ENCODE measurements at regions not wholly inside any gene's neighbourhood (a gene's known extent, or its start where the extent isn't known, plus 50 kb on each side); places are given as distances from the start of the nearest gene placed in this dataset.
"Not testable (repeated sequence)": the region's sequence is repeated elsewhere in the genome, so short reads cannot be mapped to it uniquely, and the experiment has no call there.

- no peak for DNase-seq
Measured at GRCh38 chr6:112401083-112401482, 54.0 kb downstream of the RFPL4B start.

DNA sequence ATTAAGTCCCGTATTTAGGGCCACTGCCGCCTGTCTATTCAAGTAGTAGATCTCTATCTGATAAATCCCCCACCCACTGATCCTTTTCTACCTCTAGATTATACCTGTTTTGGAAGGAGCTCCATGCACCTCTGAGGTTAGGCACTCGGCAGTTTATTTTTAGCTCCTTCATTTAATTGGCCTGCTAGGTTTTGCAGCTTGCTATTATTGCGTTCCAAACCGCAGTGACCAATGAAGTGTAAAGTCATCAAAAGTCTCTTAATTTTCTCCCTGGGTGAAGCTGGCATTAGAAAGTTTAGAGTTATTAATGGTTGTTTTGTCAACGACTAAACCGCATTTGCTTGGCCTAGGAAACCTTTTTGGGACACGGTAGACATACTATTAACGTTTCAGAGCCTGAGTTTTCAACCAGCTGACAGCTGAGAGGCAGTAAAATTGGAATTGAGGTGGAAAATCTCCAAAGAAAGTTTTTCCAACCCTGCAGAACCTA is 60.0 kb downstream of the RFPL4B start:
- no peak for DNase-seq

- DNase-seq, result no peak
Measured at GRCh38 chr6:112408522-112408921, 61.4 kb downstream of the RFPL4B start.

GRCh38 chr6:112409311-112409710 is 62.2 kb downstream of the RFPL4B start:
- DNase-seq, result no peak

- no peak for DNase-seq
Measured at GRCh38 chr6:112413780-112414179, 66.7 kb downstream of the RFPL4B start.

GRCh38 chr6:112415366-112415765 is 68.2 kb downstream of the RFPL4B start:
- DNase-seq, result no peak

DNA sequence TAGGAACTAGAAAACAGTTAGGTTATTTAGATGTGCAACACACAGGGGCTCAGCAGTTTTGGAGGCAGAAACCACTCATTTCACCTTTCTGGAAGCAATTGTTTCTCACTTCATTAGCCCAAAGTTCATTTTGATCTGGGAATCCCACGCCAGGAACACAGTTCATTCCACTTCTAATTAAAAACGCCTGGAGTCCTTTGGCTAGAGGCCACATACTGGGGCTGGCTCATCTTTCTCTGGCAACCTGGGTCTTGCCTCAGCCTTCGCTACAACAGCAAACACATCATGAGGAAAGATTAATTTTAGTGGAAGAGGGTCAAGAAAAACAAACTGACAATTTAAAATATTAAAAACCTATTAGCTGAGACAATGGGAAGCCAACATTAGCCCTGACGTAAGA is 69.7 kb downstream of the RFPL4B start:
- no peak for DNase-seq

DNA sequence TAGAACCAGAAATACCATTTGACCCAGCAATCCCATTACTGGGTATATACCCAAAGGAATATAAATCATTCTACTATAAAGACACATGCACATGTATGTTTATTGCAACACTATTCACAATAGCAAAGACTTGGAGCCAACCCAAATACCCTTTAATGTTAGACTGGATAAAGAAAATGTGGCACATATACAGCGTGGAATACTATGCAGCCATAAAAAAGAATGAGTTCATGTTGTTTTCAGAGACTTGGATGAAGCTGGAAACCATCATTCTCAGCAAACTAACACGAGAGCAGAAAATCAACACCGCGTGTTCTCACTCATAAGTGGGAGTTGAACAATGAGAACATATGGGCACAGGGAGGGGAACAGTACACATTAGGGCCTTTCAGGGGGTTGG is 79.9 kb downstream of the RFPL4B start:
- not testable (repeated sequence) for DNase-seq

GRCh38 chr6:112427499-112427898 is 80.4 kb downstream of the RFPL4B start:
- no peak for DNase-seq

- DNase-seq, result no peak
Measured at GRCh38 chr6:112428477-112428876, 81.3 kb downstream of the RFPL4B start.

DNA sequence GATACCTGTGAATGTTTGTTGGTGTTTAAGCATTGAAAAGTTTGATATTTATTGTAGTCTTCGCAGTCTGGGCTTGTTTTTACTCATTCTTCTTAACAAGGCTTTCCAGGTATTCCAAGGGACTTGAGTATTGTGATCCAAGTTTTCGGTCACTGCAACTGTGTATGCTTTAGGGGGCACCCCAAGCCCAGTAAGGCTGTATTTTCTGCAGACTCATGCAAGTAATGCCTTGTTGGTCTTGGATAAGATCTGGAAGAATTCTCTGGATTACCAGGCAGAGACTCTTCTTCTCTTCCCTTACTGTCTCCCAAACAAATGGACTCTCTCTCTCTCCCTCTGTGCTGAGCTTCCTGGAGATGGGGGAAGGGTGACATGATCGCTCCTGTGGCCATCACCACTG is 82.1 kb downstream of the RFPL4B start:
- DNase-seq, result no peak

GRCh38 chr6:112431803-112432202 is 84.7 kb downstream of the RFPL4B start:
- no peak for DNase-seq

DNA sequence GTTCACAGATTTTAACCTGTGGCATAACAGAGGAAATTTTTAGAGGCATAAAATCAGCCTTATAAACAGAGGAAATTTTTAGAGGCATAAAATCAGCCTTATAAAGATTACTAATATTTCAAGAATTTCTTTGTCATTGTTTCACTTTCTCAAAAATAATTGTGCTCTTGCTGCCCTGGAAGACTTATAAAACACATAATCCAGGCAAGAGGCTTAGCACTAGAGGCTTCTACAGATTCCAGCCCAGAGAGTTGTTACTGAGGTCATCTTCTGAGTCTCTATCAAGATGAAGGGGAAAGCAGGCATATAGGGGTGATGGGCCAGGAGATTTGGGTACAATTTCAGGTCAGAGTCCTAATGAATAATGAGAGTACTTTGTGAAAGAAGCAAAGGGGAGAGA is 85.7 kb downstream of the RFPL4B start:
- no peak for DNase-seq

DNA sequence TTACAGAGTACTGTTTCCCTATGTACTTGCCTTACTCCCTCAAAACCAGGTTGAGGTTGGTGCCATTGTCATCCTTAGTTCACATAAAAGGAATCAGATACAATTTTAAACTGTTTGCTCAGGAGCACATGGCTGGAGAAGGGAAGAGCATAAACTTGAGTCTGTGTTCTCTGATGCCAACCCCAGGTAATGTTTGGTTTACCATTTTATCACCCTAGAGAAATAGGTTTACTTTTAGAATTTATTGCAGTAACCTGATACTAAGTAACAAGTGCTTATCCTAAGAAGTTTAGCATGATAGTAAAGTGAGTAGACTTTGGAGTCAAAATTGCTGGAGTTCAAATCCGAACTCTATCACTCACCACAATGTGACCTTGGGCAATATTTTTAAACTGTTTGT is 86.3 kb downstream of the RFPL4B start:
- DNase-seq, result no peak

- no peak for DNase-seq
Measured at GRCh38 chr6:112434896-112435435, 87.8 kb downstream of the RFPL4B start.

- no peak for DNase-seq
Measured at GRCh38 chr6:112437058-112437457, 89.9 kb downstream of the RFPL4B start.

GRCh38 chr6:112439010-112439409 is 91.9 kb downstream of the RFPL4B start:
- DNase-seq, result no peak

DNA sequence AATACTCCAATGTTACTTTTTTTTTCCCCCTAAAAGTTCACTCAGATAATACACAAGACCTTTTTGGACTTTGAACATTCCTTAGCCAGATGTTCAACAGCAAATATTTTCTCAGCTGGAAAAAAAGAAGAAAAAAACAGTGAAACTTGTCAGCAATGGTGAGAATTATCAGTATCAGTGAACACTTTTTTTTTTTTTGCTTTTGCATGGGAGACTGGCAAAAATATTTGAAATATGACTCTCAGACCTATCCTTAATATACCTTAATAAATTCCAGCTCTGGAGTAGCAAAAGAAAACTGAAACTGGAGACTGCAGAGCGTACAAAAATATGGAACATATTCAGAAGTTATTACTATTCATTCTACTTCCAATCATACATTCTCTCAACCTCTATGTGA is 92.3 kb downstream of the RFPL4B start:
- DNase-seq, result no peak

DNA sequence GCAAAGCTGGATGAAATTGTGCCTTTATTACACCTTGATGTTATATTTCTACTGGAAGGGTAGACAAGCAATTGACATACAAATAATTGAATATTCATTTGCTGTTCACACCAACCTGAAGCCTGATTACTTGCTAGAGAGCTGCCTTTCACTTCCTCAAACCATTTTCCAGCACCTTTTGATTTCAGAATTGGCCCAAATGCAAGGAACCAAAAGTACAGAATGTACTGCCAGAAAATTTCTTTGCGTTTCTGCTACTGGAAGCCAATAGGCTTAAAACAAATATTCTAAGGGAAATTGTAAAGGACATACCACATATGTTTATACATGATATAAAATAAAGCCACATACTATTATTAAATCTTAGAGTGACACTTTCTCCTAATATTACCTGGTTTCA is 94.5 kb downstream of the RFPL4B start:
- no peak for DNase-seq

DNA sequence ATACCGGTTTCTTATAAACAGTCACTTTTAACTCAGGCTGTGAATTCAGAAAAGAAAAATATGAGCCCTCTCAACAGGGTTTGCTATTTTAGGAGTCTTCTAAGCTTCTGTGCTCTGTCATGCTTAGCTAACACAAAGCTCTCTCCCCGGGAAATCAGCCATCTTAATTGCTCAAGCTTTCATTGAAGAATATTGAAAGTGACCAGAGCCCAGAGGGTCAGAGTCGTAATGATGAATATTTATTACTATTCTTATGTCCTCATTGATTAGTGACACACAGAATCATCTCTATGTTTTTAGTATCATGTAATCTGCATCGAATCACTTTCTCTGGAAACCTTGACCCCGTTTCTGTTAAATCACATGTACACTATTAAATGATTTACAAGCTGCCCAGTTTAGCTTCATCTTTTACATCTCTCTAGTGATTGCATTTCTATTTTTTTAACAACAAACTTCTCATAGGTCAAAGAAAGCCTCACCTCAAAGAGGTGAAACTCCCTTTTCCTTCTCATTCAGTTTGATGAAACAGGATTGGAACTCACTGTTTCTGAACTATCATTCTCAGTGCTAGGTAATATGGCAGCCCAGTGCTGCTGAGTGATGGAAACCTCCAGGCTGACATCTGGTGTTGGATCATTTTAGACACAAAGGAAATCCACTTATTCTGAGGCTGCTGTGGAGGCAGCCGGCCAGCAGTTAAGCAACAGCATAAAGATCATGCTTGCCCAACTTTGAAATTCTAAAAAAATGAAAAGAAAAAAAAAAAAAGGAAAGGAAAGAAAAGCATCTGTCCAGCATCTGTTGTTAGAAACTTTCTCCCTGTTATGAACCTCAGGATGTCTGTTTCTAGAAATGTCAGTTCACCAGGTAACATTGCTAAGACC is 96.3 kb downstream of the RFPL4B start:
- no peak for DNase-seq

GRCh38 chr6:112448786-112449185 is 101.7 kb downstream of the RFPL4B start:
- not testable (repeated sequence) for DNase-seq

DNA sequence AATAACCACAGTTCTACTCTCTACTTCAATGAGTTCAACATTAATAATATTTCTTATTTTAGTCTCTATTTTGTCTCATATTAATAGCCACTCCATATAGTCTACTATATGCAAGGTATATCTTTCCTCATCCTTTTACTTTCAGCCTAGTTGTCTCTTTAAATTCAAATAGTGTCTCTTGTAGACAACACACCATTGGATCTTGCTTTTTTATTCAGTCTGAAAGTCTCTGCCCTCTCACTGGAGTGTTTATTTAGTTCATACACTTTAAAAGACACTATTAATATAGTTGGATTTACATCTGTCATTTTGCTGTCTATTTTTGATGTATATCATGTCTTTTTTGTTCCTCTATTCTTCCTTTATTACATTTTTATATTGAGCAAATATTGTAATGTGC is 103.5 kb downstream of the RFPL4B start:
- no peak for DNase-seq

GRCh38 chr6:112457886-112458285 is 110.8 kb downstream of the RFPL4B start:
- no peak for DNase-seq

- no peak for DNase-seq
Measured at GRCh38 chr6:112459758-112460304, 112.7 kb downstream of the RFPL4B start.
